ENCODE measurements at regions not wholly inside any gene's neighbourhood (a gene's known extent, or its start where the extent isn't known, plus 50 kb on each side); places are given as distances from the start of the nearest gene placed in this dataset.
"Not testable (repeated sequence)": the region's sequence is repeated elsewhere in the genome, so short reads cannot be mapped to it uniquely, and the experiment has no call there.

DNA sequence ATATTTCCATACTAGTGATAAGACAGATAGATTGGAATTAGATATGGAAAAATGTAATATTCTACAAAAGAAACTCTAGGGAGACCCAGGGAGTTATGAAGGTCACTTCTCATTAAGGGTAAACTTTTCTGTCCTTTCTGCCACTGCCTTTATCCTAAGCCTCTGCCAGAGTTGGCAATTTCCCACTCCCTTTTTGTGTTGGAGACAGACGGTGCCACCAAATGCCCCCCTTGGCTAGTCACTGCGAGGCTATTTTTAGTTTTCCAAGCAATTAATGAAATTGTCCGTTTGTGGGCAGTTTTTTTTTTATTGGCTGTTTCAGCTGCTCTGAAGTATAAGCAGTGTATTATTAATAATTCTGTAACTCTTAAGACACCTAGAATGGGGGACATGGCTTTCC is 67.6 kb upstream of the TENM4 start:
- DNase-seq (ENCODE audit: low spot score in 2 of 2) = no peak
- H3K4me1 ChIP-seq = no peaks in the 10 kb centered on the region
- in situ Hi-C loops (cut with MboI; ENCODE audit: low sequenced_read_pairs) = no loop called here
- no peak overlapping the region for H3K4me3 ChIP-seq
- H3K27me3 ChIP-seq (ENCODE audit: low read depth) = no peaks in the 10 kb centered on the region
- H3K36me3 ChIP-seq (replicated peaks) = no peaks in the 10 kb centered on the region
- H3K9me3 ChIP-seq = no peaks in the 10 kb centered on the region

DNA sequence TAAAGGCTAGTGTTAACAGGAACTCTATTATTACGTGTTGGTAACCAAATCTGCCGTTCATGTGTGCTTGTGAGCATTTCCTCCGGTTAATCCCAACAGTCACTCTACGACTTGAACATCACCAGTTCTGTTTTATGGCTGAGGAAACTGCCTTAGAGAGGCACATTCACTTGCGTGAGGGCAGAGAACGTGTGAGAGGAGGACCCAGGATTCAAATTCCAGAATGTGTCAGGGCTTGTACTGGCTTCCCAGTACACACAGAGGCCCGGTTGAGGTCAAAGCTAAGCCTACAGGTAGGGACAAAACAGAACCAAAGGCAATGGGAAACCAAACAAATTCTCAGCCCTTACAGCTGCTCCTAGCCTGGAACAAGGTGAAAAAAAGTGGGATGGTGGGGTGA is 66.9 kb upstream of the TENM4 start:
- H3K27me3 ChIP-seq (ENCODE audit: low read depth) = no peaks in the 10 kb centered on the region
- H3K36me3 ChIP-seq (replicated peaks) = no peaks in the 10 kb centered on the region
- in situ Hi-C loops (cut with MboI; ENCODE audit: low sequenced_read_pairs) = no loop called here
- DNase-seq (ENCODE audit: low spot score in 2 of 2) = no peak
- H3K4me1 ChIP-seq = no peaks in the 10 kb centered on the region
- H3K9me3 ChIP-seq = no peaks in the 10 kb centered on the region
- no peak overlapping the region for H3K4me3 ChIP-seq

DNA sequence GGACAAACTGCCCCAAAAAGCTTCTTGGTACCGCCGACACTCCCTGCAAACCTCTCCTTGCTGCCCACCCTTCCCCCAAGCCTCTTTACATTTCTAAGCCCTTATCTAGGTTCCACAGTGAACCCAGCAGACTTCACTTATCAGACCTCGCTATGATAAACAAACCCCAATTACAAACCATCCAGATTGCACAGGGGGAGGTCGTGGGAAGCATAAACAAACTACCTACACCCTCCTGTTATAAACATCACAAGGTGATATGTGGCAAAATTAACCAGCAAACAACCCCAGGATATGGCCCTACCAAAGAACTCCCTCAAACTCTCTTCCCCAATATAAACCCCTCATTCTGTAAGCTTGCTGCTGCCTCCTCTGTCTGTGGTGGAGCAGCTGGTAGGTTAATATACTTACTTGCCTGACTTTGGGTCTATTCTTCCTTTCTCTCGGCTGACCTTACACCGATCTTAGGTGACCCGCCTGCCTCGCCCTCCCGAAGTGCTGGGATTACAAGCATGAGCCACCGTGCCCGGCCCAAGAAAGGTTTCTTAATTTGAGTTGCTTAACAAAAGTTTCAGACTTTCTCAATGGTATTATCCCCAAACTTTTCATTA is 66.0 kb upstream of the TENM4 start:
- in situ Hi-C loops (cut with MboI; ENCODE audit: low sequenced_read_pairs) = no loop called here
- Histone ChIP-seq H3K36me3 (replicated peaks) (no peaks in the 10 kb centered on the region), H3K4me3 (no peak overlapping the region), H3K27me3 (ENCODE audit: low read depth) (no peaks in the 10 kb centered on the region), H3K4me1 (no peaks in the 10 kb centered on the region), H3K9me3 (no peaks in the 10 kb centered on the region; the same call in 1 of the 2 replicates)
- no peak for DNase-seq (ENCODE audit: low spot score in 2 of 2)

DNA sequence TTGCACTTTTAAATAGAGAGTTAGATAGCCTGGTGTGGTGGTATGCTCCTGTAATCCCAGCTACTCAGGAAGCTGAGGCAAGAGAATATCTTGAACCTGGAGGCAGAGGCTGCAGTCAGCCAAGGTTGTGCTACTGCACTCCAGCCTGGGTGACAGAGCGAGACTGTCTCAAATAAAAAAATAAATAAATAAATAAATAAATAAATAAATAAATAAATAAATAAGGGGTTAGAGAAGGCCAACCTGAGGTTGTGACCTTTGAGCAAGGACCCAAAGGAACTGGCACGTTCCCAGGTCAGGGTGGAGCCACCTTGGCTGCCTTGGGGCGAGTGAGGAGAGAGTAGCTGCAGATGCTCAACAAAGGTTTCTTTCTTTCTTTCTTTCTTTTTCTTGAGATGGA is 65.3 kb upstream of the TENM4 start:
- H3K36me3 ChIP-seq (replicated peaks) = no peaks in the 10 kb centered on the region
- H3K27me3 ChIP-seq (ENCODE audit: low read depth) = no peaks in the 10 kb centered on the region

DNA sequence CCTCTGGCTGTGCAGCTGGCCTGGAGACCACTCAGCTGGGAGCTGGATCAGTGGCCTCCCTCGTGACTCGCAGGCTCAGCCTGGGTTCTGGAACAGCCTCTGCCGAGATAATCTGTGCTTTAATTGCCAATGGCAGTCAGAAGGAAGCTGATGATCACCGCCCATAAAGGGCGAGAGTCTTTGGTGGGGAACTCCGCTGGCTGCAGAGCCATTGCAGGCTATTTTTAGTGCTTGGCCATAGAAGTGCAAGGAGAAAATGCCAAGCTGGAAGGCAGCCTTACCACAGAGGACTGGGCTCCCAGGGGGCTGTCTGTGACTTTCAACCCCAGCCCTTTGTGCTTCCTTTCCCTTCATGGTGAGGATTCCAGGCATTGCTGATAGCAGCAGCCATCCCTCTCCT is 62.2 kb upstream of the TENM4 start:
- H3K36me3 ChIP-seq (replicated peaks) = no peaks in the 10 kb centered on the region
- no peak for DNase-seq (ENCODE audit: low spot score in 2 of 2)
- no peak overlapping the region for H3K4me3 ChIP-seq
- no peaks in the 10 kb centered on the region for H3K27me3 ChIP-seq (ENCODE audit: low read depth)
- H3K9me3 ChIP-seq = peaks cover 2% of the 10 kb centered on the region; the same call in 1 of the 2 replicates
- in situ Hi-C loops (cut with MboI; ENCODE audit: low sequenced_read_pairs) = no loop called here
- H3K4me1 ChIP-seq = no peaks in the 10 kb centered on the region

More for the DNA sequence above, 65.3 kb upstream of the TENM4 start:
- DNase-seq (ENCODE audit: low spot score in 2 of 2) = no peak
- Histone ChIP-seq H3K4me1 (no peaks in the 10 kb centered on the region), H3K9me3 (no peaks in the 10 kb centered on the region; the same call in 1 of the 2 replicates), H3K4me3 (no peak overlapping the region)
- in situ Hi-C loops (cut with MboI; ENCODE audit: low sequenced_read_pairs) = no loop called here

DNA sequence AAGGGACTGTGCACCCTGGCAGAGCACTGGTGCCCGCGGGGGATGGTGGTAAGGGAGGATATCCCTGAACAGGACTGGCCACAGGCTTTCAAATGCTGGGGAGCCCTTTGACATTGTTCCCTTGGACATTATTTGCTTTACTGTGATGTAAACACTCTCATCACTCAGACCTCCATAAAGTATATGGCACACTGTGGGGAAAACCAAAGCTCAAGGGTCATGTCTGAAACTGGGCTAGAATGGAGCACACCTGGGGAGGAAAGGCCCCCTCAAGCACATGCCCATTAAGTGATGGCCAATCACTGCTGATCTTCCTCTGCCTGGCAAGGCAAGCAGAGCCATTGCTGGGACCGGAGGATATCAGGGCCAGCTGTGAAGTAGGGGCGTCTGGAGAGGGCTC is 60.9 kb upstream of the TENM4 start:
- no peaks in the 10 kb centered on the region for H3K36me3 ChIP-seq (replicated peaks)
- in situ Hi-C loops (cut with MboI; ENCODE audit: low sequenced_read_pairs) = no loop called here
- peaks cover 2% of the 10 kb centered on the region; the same call in 1 of the 2 replicates for H3K9me3 ChIP-seq
- H3K27me3 ChIP-seq (ENCODE audit: low read depth) = no peaks in the 10 kb centered on the region
- no peak overlapping the region for H3K4me3 ChIP-seq
- DNase-seq (ENCODE audit: low spot score in 2 of 2) = no peak
- no peaks in the 10 kb centered on the region for H3K4me1 ChIP-seq

DNA sequence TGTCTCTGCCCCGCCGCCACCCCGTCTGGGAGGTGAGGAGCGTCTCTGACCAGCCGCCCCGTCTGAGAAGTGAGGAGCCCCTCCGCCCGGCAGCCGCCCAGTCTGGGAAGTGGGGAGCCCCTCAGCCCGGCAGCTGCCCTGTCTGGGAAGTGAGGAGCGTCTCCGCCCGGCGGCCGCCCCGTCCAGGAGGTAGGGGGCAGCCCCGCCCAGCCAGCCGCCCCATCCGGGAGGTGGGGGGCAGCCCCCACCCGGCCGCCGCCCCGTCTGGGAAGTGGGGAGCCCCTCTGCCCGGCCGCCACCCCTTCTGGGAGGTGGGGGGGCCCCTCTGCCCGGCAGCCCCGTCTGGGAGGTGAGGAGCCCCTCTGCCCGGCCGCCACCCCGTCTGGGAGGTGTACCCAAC is 59.1 kb upstream of the TENM4 start:
- H3K4me1 ChIP-seq; DNase-seq (ENCODE audit: low spot score in 2 of 2); H3K27me3 ChIP-seq (ENCODE audit: low read depth); H3K4me3 ChIP-seq; H3K9me3 ChIP-seq; H3K36me3 ChIP-seq (replicated peaks); in situ Hi-C loops (cut with MboI; ENCODE audit: low sequenced_read_pairs): not testable (repeated sequence)

DNA sequence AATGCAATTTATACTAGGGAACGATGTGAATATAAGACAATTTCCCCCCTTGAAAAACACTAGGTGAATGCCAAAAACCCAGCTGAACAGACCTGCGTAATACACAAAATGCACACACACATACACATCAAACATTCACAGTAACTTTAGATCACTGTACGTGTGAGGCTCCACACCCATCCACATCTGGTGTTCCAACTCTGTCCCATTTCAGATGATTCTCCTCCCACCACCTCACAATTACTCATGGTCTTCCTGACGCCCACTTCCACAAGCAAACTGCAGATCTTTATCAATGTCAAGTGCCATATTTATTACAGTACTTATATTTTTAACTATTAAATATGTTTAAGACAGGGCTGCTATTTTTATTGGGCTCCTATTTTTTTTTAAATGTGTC is 57.8 kb upstream of the TENM4 start:
- in situ Hi-C loops (cut with MboI; ENCODE audit: low sequenced_read_pairs) = no loop called here
- peaks cover 2% of the 10 kb centered on the region; the same call in 1 of the 2 replicates for H3K9me3 ChIP-seq
- H3K36me3 ChIP-seq (replicated peaks) = no peaks in the 10 kb centered on the region
- no peak for DNase-seq (ENCODE audit: low spot score in 2 of 2)
- no peaks in the 10 kb centered on the region for H3K27me3 ChIP-seq (ENCODE audit: low read depth)
- H3K4me1 ChIP-seq = no peaks in the 10 kb centered on the region
- no peak overlapping the region for H3K4me3 ChIP-seq

DNA sequence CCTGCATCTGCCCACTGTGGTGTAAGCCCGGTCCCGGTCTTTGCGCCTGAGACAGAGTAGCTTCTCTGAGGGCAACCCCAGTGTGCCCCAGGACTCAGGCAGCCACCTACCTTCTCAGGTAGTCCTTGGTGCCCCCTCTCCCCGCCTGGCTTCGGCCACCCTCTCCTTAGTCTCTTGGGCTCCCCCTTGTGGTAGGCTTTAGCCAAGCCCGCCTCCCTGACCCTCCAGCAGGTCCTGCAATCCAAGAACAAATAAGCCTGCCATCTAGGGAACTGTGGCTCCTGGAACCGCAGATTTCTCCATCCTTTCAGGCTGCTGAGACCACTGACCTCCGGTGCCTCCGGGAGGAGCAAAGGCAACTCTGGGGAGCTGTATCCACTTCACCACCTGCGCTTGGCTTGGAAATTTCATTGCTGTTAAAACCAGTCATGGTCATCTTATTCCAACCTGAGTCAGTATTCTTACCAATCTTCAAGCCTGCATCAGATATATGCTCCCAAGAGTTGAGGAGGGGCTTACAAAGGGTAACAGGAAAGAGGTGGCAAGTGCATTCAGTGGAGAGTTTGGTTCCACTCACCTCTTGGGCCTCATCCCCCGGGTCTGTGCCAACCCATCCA is 52.8 kb upstream of the TENM4 start:
- DNase-seq (ENCODE audit: low spot score in 2 of 2) = peak; percentile 70 to 95
- Histone ChIP-seq H3K9me3 (0 out of 2 replicates have a peak, but pooled peaks cover 2% of the 10 kb centered on the region), H3K4me1 (no peaks in the 10 kb centered on the region), H3K4me3 (no peak overlapping the region), H3K36me3 (replicated peaks) (no peaks in the 10 kb centered on the region), H3K27me3 (ENCODE audit: low read depth) (no peaks in the 10 kb centered on the region)
- in situ Hi-C loops (cut with MboI; ENCODE audit: low sequenced_read_pairs) = no loop called here

DNA sequence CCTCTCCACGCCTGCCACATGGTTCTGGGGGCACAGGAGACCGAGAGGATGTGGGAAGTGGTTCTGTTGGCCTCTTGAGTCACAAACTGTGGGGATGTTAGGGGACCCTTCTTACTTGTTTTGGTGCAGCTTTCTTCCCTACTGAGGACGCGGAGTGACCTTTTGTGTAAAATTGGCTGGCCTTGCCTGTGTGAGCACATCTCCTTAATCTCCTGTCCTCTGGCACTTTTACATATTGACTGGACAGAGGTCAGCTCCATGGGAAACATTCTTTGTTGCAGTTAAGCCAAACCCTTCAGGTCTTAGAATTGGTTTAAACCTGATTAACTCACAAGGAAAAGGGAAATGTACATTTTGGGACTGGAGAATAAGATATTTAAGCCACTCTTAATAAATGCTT is 51.2 kb upstream of the TENM4 start:
- Histone ChIP-seq H3K36me3 (replicated peaks) (no peaks in the 10 kb centered on the region), H3K4me3 (no peak overlapping the region), H3K27me3 (ENCODE audit: low read depth) (no peaks in the 10 kb centered on the region), H3K9me3 (no peaks in the 10 kb centered on the region), H3K4me1 (no peaks in the 10 kb centered on the region)
- DNase-seq (ENCODE audit: low spot score in 2 of 2) = no peak
- in situ Hi-C loops (cut with MboI; ENCODE audit: low sequenced_read_pairs) = no loop called here

Data from HAP-1 (cell line).